Caki2 (cell line): ENCODE measurements at regions not wholly inside any gene's neighbourhood (a gene's known extent, or its start where the extent isn't known, plus 50 kb on each side); places are given as distances from the start of the nearest gene placed in this dataset.
"Not testable (repeated sequence)": the region's sequence is repeated elsewhere in the genome, so short reads cannot be mapped to it uniquely, and the experiment has no call there.

Experiments
- DNase-seq: peaks from one replicate; pipeline ENCODE4 v3.0.0-alpha.2; 2015; ENCODE audit warnings: low read depth
- in situ Hi-C: cut with HindIII; loops from 2 replicates; pipeline ENCODE4 v1.10.0; 2016; ENCODE audit warnings: low sequenced_read_pairs, low pct_unique_long_range_greater_than_20kb, mixed read lengths

DNA sequence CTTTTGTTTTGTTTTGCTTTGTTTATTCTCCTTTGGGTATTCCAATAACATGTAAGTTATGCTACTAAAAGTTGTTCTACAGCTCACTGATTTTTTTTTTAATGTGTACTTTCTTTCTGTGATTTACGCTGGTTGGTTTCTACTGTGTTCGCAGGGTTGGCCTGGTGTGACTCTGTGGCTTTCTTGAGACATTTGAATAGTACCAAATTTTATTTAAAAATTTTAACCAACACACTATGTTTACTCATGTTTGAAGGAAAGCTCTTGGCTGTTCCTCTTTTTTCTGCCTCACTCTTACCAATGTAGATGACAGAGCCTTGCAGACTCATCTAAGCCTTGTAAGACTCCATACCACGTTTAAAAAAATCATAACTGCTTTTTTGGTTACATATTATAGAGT is 1784.9 kb upstream of the DEFB115 start:
- in situ Hi-C loops: no loop called here
- DNase-seq: no peak

DNA sequence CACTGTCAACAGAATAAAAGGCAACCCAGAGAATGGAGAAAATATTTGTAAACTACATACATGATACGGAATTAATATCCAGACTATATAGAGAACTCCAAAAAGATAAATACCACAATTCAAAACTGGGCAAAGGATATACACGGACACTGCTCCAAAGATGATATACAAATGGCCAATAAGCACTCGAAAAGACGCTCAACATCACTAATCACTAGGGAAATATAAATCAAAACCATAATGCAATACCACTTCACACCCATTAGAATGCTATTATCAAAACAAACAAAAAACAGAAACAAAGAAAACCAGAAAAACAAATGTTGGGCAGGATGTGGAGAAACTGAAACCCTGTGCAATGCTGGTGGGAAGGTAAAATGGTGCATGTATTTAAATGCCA is 1764.6 kb upstream of the DEFB115 start:
- in situ Hi-C loops, DNase-seq: not testable (repeated sequence)

DNA sequence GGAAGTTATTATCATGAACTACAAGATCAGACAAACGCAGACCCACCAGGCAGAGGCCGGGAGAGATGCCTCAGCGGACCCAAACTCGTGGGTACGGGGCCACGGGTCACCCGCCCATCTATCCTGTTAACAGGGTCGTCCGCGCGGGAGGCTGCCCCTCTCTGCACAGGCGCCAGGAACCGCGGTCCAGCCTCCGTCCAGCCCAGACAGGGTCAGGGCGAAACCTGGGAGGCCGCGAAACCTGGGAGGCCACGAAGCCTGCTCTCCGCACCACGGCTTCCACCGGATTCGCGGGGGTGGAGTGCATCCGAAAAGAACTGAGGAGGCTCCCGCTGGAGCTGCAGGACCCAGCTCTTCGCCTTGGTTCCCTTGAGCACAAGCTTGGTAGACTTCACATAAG is 1760.7 kb upstream of the DEFB115 start:
- in situ Hi-C loops, DNase-seq: not testable (repeated sequence)

DNA sequence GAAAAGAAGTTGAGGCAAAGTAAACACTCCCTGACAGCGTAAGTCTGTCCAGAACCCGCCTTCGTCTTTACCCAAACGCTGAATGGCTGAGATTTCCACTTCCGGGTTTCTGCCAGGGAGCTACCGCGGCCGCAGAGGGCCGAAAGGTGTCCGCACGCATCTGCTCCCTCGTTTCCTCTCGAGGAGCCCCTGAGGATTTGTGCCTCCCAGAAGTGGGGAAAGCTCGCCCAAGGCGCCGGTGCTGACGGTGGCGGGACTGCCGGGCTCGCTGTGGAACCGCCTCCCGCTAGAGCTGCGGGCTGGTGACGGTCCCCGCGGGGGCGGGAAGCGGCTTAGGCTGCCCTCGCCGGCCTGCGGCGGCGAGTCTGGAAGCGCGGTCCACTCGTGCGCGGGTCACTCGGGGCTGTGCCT is 1760.2 kb upstream of the DEFB115 start:
- DNase-seq: no peak
- in situ Hi-C loops: no loop called here

DNA sequence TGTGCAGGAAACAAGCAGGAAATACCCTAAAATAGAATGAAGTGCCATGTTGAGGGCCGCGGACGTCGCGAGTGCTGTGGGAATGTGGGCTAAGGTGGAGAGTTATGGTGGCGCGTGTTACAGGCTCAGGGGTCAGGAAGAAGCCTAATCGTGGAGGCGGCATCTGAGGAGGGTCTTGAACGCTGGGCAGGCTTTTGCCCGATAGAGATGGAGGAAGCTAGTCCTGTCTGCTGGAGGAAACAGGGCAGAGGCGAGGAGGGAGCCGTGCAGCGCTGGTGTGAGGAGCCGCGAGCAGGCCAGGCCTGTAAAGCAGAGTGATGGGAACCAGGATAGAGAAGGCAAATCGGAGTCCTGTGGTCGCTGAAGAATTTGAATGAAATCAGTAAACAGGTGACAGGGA is 1759.8 kb upstream of the DEFB115 start:
- in situ Hi-C loops, DNase-seq: not testable (repeated sequence)

DNA sequence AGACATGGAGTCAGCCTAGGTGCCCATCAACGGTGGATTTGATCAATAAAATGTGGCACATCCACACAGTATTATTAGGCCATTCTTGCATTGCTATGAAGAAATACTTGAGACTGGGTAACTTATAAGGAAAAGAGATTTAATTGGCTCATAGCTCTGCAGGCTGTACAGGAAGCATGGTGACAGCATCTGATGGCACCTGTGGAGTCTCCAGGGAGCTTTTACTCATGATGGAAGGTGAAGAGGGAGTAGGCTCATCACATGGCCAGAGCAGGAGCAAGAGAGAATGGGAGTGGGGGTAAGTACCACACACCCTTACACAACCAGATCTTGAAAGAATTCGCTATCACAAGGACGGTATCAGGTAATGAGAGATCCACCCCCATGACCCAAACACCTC is 1756.7 kb upstream of the DEFB115 start:
- in situ Hi-C loops: not testable (repeated sequence)

DNA sequence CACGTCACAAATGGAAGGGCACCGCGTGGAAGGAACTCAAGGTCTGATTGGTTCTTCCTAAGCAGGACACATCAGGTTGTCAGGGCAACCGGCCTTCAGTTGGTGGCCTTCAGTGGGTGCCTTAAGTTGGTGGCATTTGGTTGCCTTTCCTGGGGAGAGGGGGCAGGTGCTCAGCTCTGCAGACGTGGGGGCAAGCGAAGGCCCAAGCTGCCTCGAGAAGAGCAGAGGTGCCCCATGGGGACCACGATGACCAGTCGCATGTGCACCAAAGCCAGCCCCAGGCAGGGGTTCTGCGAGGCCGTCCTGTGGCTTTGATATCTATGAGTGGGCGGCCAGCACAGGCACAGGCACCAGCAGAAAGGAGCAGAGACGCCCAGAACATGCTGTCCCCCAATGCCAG is 1742.8 kb upstream of the DEFB115 start:
- DNase-seq, in situ Hi-C loops: not testable (repeated sequence)

More for the DNA sequence above, 1756.7 kb upstream of the DEFB115 start:
- not testable (repeated sequence) for DNase-seq

DNA sequence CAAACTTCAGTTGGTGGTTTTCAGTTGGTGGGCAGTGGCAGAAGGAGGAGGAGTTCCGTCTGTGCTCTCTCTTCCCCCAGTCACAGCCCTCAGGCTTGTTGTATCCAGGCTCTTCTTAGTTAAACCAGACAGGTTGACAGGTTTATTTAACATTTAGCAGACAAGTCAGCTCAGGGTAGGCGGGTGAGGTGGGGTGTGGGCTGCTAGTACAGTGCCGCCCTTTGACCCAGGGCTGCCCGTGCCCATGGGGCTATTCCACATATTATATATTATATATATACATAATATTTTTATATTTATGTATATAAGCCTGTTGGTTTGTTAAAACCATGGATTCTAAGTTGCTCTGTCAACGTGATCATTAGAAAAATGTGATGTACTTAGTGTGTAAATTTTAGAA is 1740.6 kb upstream of the DEFB115 start:
- in situ Hi-C loops, DNase-seq: not testable (repeated sequence)

DNA sequence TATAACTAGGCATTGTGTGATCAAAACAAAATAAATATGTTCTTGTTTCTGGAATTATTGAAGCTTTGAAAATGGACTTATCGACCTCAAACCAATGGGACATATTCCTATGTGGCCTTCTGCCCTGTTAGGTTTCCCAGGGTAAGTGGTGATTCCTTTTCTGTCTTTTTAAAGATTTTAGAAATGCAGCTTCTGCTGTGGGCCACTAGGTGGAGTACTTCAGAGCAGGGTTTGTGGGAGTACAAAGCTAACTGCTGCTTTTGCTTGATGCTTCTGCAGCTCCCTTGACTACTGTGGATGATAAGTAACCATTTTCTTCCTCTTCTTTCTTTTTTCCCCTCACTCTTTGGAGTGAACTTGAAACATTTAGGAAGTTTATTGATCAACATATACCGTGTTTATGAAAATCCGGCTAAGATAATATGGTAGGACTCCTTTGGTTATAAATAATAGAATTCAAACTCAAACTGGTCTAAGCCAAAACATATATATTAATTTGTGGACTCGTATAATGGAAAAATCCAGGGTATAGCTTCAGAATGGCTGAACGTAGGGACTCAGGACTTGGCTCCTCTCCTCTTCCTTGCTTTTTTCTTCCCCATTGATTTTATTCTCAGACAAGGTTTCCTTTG is 1737.7 kb upstream of the DEFB115 start:
- DNase-seq, in situ Hi-C loops: not testable (repeated sequence)

DNA sequence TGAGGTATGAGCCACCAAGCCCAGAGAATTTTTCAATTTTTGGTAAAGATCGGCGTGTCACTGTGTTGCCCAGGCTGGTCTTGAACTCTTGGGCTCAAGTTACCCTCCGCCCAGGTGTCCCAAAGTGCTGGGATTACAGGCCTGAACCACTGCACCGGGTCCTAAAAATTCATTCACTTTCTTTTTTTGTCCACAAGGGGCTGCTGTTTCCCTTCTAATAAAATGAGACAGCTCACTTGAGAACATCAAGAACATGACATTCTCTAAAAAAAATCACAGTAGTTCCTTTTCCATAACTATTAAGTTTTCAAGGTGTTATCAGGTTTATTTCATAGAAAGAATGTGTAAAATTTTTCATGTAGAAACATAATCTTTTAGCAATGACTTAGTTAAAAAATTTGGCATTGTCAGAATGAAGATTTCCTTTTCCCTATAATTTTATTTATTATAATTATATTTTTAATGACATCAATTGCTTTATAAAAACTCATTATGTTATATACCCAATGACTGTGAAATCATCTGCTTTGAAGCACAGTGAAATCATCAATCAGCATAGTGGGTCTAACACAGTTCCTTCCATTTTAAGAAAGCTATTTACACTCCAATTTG is 1723.8 kb upstream of the DEFB115 start:
- DNase-seq: peak; percentile 23
- in situ Hi-C loops: not testable (repeated sequence)

DNA sequence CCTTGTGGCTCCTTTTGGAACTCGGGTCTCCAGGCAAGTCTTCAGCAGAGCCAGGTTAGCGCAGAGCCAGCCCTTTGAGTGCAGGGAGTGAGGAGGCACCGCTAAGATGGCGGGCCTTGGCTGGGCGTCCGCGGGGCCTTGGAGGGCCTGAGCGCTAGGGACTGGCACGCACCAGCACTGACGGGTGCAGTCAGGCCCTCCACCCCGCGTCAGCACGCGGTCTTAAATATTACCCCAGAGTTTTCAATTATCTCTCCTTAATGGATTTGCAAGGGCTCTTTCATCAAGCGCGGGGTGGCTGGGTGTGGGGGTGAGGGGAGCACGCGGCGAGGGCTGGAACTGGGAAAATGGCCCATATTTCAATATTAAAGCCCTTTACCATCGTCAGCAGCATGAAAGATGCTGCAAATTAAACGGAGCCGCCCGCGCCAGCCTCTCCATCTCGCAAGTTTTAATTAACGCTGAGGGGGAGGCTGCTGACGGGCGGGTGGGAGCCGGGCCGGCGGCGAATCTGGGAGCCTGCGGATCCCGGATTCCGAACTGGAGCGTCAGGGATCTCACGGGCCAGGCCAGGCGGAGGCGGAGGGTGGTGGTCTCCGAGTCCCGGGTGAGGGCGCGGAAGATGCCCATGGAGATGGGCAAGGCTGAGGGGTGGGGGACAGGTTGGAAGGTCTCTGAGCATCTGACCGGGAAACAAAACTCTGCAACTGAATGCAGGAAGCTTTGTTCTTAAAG is 1690.4 kb upstream of the DEFB115 start:
- in situ Hi-C loops, DNase-seq: not testable (repeated sequence)

DNA sequence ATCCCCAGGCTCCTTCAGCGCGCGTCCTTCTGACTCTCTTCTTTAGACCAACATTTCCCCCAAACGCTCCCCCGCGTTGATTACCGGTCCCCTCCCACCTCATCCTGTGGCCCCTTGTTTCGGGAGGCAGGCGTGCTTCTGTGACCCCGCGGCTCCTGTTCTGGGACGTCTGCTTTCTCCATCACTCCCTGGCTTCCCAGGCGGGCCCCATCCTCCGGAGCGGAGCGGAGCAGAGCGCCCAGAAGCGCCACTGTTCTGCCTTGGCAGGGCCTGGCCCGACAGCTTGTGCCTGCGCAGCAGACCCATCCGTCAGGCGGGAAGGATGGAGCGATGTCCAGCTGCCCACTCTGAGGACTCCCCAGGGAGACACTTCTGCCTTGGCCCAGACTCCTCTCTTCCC is 1689.8 kb upstream of the DEFB115 start:
- in situ Hi-C loops: not testable (repeated sequence)

DNA sequence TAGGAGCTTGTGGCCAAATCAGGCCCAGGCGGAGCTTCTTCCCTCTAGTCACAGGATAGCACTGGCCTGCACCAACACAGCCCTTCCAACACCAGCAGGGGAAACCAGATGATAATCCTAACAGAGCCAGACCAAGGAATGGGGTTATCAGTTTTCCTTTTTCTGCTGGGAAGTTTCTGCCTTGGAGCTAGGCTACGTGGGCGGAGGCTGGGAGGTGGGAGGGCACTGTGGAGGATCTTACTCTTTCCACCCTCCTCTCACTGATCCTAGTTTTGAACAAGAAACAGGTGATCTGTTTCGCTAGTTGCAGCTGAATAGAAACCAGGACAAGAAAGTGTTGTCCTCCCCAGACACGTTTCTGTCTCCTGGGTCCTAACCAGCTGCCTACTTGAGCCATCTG is 1687.3 kb upstream of the DEFB115 start:
- in situ Hi-C loops, DNase-seq: not testable (repeated sequence)

More for the DNA sequence above, 1689.8 kb upstream of the DEFB115 start:
- DNase-seq: not testable (repeated sequence)

DNA sequence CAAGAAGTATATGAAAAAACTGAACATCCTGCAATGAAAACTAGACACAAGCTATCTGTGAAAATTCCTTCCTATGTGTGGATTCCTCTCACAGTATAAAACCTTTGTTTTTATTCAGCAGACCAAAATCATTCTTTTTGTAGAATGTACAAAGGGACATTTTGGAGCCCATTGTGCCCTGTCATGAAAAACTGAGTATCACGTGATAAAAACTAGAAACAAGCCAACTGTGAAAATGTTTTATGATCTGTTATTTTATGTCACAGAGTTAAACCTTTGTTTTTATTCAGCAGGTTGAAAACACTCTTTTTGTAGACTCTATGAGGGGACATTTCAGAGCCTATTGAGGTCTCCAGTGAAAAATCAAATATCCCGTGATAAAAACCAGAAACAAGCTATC is 1667.9 kb upstream of the DEFB115 start:
- DNase-seq, in situ Hi-C loops: not testable (repeated sequence)

DNA sequence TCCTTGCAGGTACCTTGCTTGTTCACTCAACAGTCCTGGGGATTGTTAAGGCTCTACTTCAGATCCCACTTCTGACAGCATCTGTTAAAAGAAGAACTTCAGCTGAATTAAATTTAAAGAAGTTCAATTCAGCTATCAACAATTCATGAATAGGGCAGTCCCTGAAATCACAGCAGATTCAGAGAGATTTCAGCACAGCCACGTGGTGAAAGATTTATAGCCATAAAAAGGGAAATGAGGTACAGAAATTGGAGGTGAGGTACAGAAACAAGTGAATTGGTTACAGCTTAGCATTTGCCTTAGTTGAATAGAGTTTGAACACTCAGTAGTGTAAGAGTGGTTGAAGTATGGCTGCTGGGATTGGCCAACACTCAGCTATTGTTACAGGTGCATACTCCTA is 1653.3 kb upstream of the DEFB115 start:
- DNase-seq, in situ Hi-C loops: not testable (repeated sequence)

DNA sequence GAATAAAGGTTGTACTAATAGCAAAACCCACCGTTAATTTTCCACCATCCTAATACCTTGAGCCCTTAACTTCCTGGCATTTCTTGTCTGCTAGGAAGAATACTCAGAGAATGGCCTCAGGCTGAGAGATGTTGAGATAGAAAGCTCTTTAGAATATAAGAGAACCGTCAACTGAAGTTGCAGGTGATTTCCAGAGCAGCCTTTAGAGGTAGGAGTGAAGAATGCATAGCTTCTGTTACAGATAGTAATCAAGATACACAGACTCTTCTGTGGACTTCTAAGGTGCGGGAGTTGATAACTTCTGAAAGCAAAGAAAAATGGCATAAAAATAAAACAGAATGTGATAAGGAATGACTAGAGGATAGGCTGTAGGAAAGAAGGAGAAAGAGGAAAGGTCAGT is 1651.3 kb upstream of the DEFB115 start:
- in situ Hi-C loops, DNase-seq: not testable (repeated sequence)

DNA sequence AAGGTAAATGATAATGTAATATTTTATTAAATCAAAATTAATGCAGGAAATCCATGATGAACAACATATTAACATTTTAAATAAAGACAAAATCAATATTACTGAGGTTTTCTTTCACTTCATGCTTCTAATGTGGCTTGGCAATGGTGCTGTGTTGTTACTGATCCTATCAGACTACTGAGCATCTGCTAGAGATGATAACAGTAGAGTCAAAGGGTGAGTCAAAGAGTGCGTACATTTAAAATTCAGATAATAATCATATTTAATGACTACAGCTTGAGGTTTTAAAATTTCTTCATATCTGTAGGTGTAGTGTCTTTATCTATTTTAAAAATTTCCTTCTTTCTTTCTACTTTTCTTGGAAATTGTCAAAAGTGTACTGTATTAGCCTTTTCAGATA is 1628.1 kb upstream of the DEFB115 start:
- in situ Hi-C loops, DNase-seq: not testable (repeated sequence)
